NCI-H510A treated with DMSO at 0.1 percent for 48 hours (cell line): ENCODE measurements at regions not wholly inside any gene's neighbourhood (a gene's known extent, or its start where the extent isn't known, plus 50 kb on each side); places are given as distances from the start of the nearest gene placed in this dataset.

Experiments
- DNase-seq: peaks from one replicate; lab custom pipeline; 2025; lab: John Stamatoyannopoulos, UW

- no peak for DNase-seq
Measured at GRCh38 chr3:64888840-64889392, 201.1 kb upstream of the ADAMTS9 start.

DNA sequence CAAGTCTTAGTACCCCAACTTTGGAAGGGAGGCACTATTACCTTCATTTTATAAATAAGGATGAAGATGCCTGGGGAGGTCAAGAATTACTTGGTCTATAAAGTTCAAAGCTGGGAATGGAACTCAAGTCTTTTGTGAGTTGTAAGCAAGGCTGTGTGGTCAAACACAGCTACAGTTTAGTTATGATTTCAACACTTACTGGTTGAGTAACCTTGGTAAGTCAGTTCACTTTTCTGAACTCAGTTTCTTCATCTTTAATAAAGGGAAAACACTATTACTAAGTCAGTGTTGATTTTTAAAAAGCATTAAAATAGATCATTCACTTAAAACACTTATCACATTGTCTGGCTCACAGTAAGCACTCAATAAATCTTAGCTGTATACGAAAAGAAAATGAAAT lies 200.4 kb upstream of the ADAMTS9 start:
- no peak for DNase-seq

DNA sequence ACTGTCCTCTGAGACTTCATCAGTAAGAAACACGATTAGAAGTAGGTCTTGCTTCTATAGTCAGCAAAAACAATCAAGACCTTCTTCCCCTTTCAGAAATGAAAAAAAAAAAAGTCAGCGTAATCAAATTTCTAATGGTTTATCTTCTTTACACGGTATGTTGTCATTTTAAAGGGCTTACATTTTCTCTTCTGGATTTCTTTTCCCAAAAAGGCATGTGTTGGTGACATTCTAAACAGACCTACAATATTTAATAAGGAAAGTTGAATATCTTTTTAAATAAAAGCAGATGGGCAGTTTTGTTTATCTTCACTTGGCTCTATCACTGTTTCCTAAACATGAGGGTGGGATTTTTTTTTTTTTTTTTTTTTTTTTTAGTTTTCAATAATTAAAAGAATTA lies 197.3 kb upstream of the ADAMTS9 start:
- DNase-seq: no peak

- DNase-seq: no peak
Measured at GRCh38 chr3:64884536-64884935, 196.7 kb upstream of the ADAMTS9 start.

GRCh38 chr3:64880916-64881315 lies 193.1 kb upstream of the ADAMTS9 start:
- DNase-seq: no peak

- DNase-seq: no peak
Measured at GRCh38 chr3:64878362-64878761, 190.6 kb upstream of the ADAMTS9 start.

DNA sequence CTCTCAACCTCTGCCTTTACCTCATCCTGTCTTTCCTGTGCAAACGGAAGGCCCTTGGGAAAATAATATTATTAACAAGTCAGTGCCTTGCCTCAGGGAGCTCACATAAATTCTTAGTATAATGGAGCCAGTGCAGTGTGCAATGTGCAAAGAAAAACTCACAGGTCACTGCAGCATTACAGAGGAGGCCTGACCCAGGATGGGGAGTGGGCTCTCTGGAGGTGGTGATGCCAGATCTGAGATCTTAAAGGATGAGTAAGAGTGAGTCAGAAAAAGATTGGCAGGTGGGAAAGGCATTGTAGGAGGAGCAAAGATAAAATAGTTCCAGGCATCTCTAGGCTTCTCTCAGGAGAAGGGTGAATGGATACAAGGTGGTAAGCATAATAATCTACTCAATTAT lies 185.6 kb upstream of the ADAMTS9 start:
- DNase-seq: no peak

- no peak for DNase-seq
Measured at GRCh38 chr3:64872345-64872744, 184.5 kb upstream of the ADAMTS9 start.

GRCh38 chr3:64871834-64872249 lies 184.0 kb upstream of the ADAMTS9 start:
- no peak for DNase-seq

GRCh38 chr3:64870876-64871646 lies 183.3 kb upstream of the ADAMTS9 start:
- DNase-seq: no peak

- DNase-seq: no peak
Measured at GRCh38 chr3:64867224-64867623, 179.4 kb upstream of the ADAMTS9 start.

- no peak for DNase-seq
Measured at GRCh38 chr3:64865839-64866570, 178.2 kb upstream of the ADAMTS9 start.

- DNase-seq: no peak
Measured at GRCh38 chr3:64863226-64864212, 175.7 kb upstream of the ADAMTS9 start.

GRCh38 chr3:64861684-64862083 lies 173.9 kb upstream of the ADAMTS9 start:
- no peak for DNase-seq

- DNase-seq: no peak
Measured at GRCh38 chr3:64860536-64860870, 172.7 kb upstream of the ADAMTS9 start.

GRCh38 chr3:64859625-64860535 lies 172.1 kb upstream of the ADAMTS9 start:
- no peak for DNase-seq

- DNase-seq: no peak
Measured at GRCh38 chr3:64856977-64857516, 169.2 kb upstream of the ADAMTS9 start.

- no peak for DNase-seq
Measured at GRCh38 chr3:64856106-64856505, 168.3 kb upstream of the ADAMTS9 start.

DNA sequence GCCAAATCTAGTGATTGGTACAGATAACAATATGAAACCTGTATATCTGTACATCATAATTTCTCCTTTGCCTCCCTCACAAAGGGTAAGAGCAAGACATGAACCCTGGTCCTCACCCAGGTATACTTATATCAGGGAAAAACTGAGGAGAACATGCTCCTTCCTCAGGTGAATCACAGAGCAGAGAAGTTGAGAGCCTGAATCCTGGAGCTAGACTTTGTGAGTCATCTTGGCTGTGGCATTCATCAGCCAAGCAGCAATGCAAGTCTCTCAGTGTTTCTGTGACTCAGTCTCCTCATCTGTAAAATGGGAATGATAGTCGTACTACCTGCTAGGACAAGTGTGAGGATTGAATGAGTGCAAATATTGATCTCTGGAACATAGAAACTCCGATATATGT lies 165.7 kb upstream of the ADAMTS9 start:
- no peak for DNase-seq

- DNase-seq: no peak
Measured at GRCh38 chr3:64852738-64853137, 164.9 kb upstream of the ADAMTS9 start.

- DNase-seq: no peak
Measured at GRCh38 chr3:64848822-64849221, 161.0 kb upstream of the ADAMTS9 start.
